GM12878 (cell line): ENCODE measurements at regions not wholly inside any gene's neighbourhood (a gene's known extent, or its start where the extent isn't known, plus 50 kb on each side); places are given as distances from the start of the nearest gene placed in this dataset.

ENCODE experiments used
- ATAC-seq: fragments of 200-7000 bp; cut with Tn5 transposase; 3 replicates; pipeline ENCODE4 v1.9.1; 2020; ENCODE audit warnings: mild to moderate bottlenecking, moderate library complexity
- BruUV-seq: library from RNA; stranded (reverse); fragments of 400-500 nt; replicated peaks from 2 replicates; lab custom pipeline; 2021; lab: Mats Ljungman, UMichigan
- CTCF ChIA-PET: fragments of 300-600 bp; sonication (Branson Sonifier 250); formaldehyde crosslinking; extraction: SDS; loops from one replicate; lab custom pipeline; 2021; ENCODE audit warnings: inconsistent platforms; lab: Yijun Ruan, JAX
- POLR2A ChIA-PET: fragments of 350-600 bp; formaldehyde crosslinking; extraction: SDS; loops from one replicate; lab custom pipeline; 2021; ENCODE audit warnings: inconsistent platforms; lab: Charles Lee
- RAD21 ChIA-PET: fragments of 300-600 bp; sonication (Branson Sonifier 250); formaldehyde crosslinking; loops from one replicate; lab custom pipeline; 2023; ENCODE audit warnings: antibody characterized with exemption; ENCODE audit not compliant: unreplicated experiment; lab: Charles Lee
- SMC1A ChIA-PET: fragments of 300-600 bp; sonication (Branson Sonifier 250); formaldehyde crosslinking; loops from one replicate; lab custom pipeline; 2023; ENCODE audit not compliant: unreplicated experiment, uncharacterized antibody; lab: Charles Lee
- DNase-seq: peaks from one replicate; pipeline ENCODE4 v3.0.0-alpha.2; 2011; ENCODE audit warnings: low read depth, low spot score
- FAIRE-seq: peaks from 3 replicates; lab custom pipeline; 2011; peaks lifted over from hg19 to GRCh38; lab: Jason Lieb, UNC
- H2AFZ ChIP-seq: 2 replicates; pipeline ENCODE4 v1.6.0; 2011; ENCODE audit warnings: low read depth, low read length, control low read depth; ENCODE audit not compliant: control insufficient read depth
- H3K27ac ChIP-seq: 2 replicates; pipeline ENCODE4 v1.5.1; 2011; ENCODE audit warnings: control low read depth; ENCODE audit not compliant: control insufficient read depth, insufficient read depth
- H3K27me3 ChIP-seq, 2 experiments: replicated peaks in 1 of 2; 2 replicates each; pipeline versions ENCODE4 v1.6.0 to v1.6.1; 2011; ENCODE audit warnings: low read length in 1 of 2; ENCODE audit not compliant: control insufficient read depth in 2 of 2, insufficient read depth in 2 of 2
- H3K36me3 ChIP-seq, 2 experiments: 2 replicates each; pipeline ENCODE4 v1.5.1; 2011; ENCODE audit warnings: low read length in 1 of 2; ENCODE audit not compliant: control insufficient read depth in 2 of 2, insufficient read depth in 2 of 2
- H3K4me1 ChIP-seq: 2 replicates; pipeline ENCODE4 v1.6.1; 2011; ENCODE audit warnings: mild to moderate bottlenecking, low read length, moderate library complexity, mixed read lengths; ENCODE audit not compliant: control insufficient read depth, insufficient read depth
- H3K4me2 ChIP-seq: 2 replicates; pipeline ENCODE4 v1.6.0; 2011; ENCODE audit warnings: control low read depth; ENCODE audit not compliant: control insufficient read depth, insufficient read depth
- H3K4me3 ChIP-seq: fragments of 200-600 bp; sonication (generic); 2 replicates; pipeline ENCODE4 v1.5.1; 2016
- H3K79me2 ChIP-seq: 2 replicates; pipeline ENCODE4 v1.6.0; 2011; ENCODE audit warnings: low read length; ENCODE audit not compliant: control insufficient read depth, insufficient read depth
- H3K9ac ChIP-seq: 2 replicates; pipeline ENCODE4 v1.8.0; 2011; ENCODE audit warnings: low read length, control low read depth, mixed read lengths; ENCODE audit not compliant: control insufficient read depth, insufficient read depth
- H3K9me3 ChIP-seq: replicated peaks from 3 replicates; pipeline ENCODE4 v1.5.1; 2011; ENCODE audit warnings: mild to moderate bottlenecking, low read length; ENCODE audit not compliant: control insufficient read depth, insufficient read depth
- H4K20me1 ChIP-seq: 2 replicates; pipeline ENCODE4 v1.6.0; 2011; ENCODE audit not compliant: control insufficient read depth, insufficient read depth
- CHD1 ChIP-seq: IDR thresholded peaks from 2 replicates; pipeline ENCODE4 v1.6.1; 2012; ENCODE audit warnings: low read depth, low read length, improper control_type of control experiment
- GABPA ChIP-seq: IDR thresholded peaks from 2 replicates; pipeline ENCODE4 v1.6.1; 2014; ENCODE audit warnings: antibody characterized with exemption, low read depth, mild to moderate bottlenecking, inconsistent platforms
- JUND ChIP-seq: IDR thresholded peaks from 2 replicates; pipeline ENCODE4 v1.6.1; 2012; ENCODE audit warnings: low read depth, mild to moderate bottlenecking, low read length, improper control_type of control experiment, moderate library complexity
- MEF2B ChIP-seq: fragments of 450-650 bp; IDR thresholded peaks from 2 replicates; pipeline ENCODE4 v1.6.1; 2018; ENCODE audit warnings: mild to moderate bottlenecking, moderate library complexity; ENCODE audit not compliant: partially characterized antibody, poor library complexity, severe bottlenecking
- MYB ChIP-seq: fragments of 150-350 bp; IDR thresholded peaks from 2 replicates; pipeline ENCODE4 v1.6.1; 2014; ENCODE audit warnings: mild to moderate bottlenecking, low read depth, low read length, borderline replicate concordance
- NFIC ChIP-seq: IDR thresholded peaks from 2 replicates; pipeline ENCODE4 v1.6.1; 2012; ENCODE audit warnings: low read depth, mild to moderate bottlenecking, inconsistent platforms, low read length, moderate library complexity
- POU2F2 ChIP-seq: IDR thresholded peaks from 3 replicates; pipeline ENCODE4 v1.6.1; 2011; ENCODE audit warnings: low read depth, mild to moderate bottlenecking, low read length, borderline replicate concordance
- RELA ChIP-seq: fragments of 450-650 bp; IDR thresholded peaks from 2 replicates; pipeline ENCODE4 v1.8.0; 2014; ENCODE audit warnings: borderline replicate concordance; ENCODE audit not compliant: partially characterized antibody
- SRF ChIP-seq, 2 experiments: IDR thresholded peaks; 2 replicates each; pipeline ENCODE4 v1.6.1; 2011; ENCODE audit warnings: low read depth in 2 of 2, low read length in 2 of 2, mild to moderate bottlenecking in 1 of 2, moderate library complexity in 1 of 2
- TAF1 ChIP-seq: IDR thresholded peaks from 2 replicates; pipeline ENCODE4 v1.6.1; 2011; ENCODE audit warnings: mild to moderate bottlenecking, low read depth, low read length, borderline replicate concordance
- YBX1 ChIP-seq: fragments of 450-650 bp; IDR thresholded peaks from 2 replicates; pipeline ENCODE4 v1.6.1; 2016; ENCODE audit warnings: antibody characterized with exemption
- WGBS: methylation state at CpG from one replicate; pipeline ENCODE4 v1.1.6; 2016; ENCODE audit warnings: low lambda C conversion rate; ENCODE audit not compliant: insufficient replicate concordance, insufficient coverage; ENCODE audit errors: missing lambda C conversion rate; 5-methylcytosine and 5-hydroxymethylcytosine counted together
- in situ Hi-C: fragments of 300-500 bp; cut with MboI; formaldehyde crosslinking; loops from 9 replicates; pipeline ENCODE4 v1.14.3; 2018; ENCODE audit warnings: mixed read lengths
- intact Hi-C: fragments of 100-400 bp; cut with micrococcal nuclease; formaldehyde crosslinking; loops from one replicate; pipeline ENCODE4 v1.14.2; 2022; ENCODE audit not compliant: unreplicated experiment

DNA sequence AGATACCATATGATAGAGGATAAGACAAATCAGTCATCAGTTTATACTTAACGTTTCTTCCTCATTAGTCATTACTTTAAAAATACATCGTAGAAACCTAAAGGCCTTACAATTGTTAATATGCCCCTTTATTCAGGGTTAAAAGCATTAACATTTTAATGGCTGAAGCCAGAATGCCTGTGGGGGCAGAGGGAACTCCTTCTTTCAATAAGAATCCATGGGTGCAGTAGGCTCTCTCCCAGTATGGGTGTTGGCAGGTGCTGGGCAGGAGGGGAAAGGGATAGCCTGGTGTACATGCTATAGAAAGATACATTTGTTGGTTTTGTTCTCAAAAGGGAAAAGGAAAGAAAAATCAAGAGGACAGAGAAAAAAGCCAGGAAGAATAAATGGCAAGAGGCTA lies 1035.7 kb upstream of the POU3F3 start (continued):
- no peak for TF ChIP-seq MEF2B
- TF ChIP-seq GABPA = no peak
- TF ChIP-seq RELA = no peak
- TF ChIP-seq CHD1 = no peak
- TF ChIP-seq, all 136 proteins: peak for 0

- no peak overlapping the region for H3K27ac ChIP-seq
- H4K20me1 ChIP-seq = no peaks in the 10 kb centered on the region
- POLR2A ChIA-PET = no interaction called here
- H3K36me3 ChIP-seq = no peaks in the 10 kb centered on the region
- ATAC-seq (no peak), DNase-seq (no peak), FAIRE-seq (no peak)
- 8% methylated on average over 5 of the region's 5 CpGs for WGBS
- H3K27me3 ChIP-seq = no peaks in the 10 kb centered on the region
- in situ Hi-C loops (no loop called here), intact Hi-C loops (no loop called here)
- no peaks in the 10 kb centered on the region for H3K9me3 ChIP-seq
- H3K4me3 ChIP-seq = no peak overlapping the region
- no peak overlapping the region for H3K9ac ChIP-seq
- CTCF ChIA-PET = no interaction called here
- H3K4me2 ChIP-seq = no peak overlapping the region
- no peak overlapping the region for H2AFZ ChIP-seq
- SMC1A ChIA-PET = interaction anchor here (0.6 kb wide), 1 partner anchor 105 kb away, joined by 4 read pairs; no protein-coding TSS in a partner anchor
- RAD21 ChIA-PET = no interaction called here
- no peaks in the 10 kb centered on the region for H3K79me2 ChIP-seq
- TF ChIP-seq TAF1 (no peak), NFIC (no peak), SRF (IDR thresholded peaks at IDR 0.05; ENCODE audit: low read depth in 2 of 2, low read length in 2 of 2) (no peak), YBX1 (no peak), CHD1 (no peak), MYB (no peak), POU2F2 (no peak), JUND (no peak)
- BruUV-seq = no TSS peak
- H3K4me1 ChIP-seq = no peaks in the 10 kb centered on the region
These were observed 1034.3 kb upstream of the POU3F3 start for GRCh38 chr2:103819599-103819998.
